ENCODE measurements at regions not wholly inside any gene's neighbourhood (a gene's known extent, or its start where the extent isn't known, plus 50 kb on each side); places are given as distances from the start of the nearest gene placed in this dataset.

- no peak overlapping the region for H3K27ac ChIP-seq (ENCODE audit: low read depth, low read length)
- no peaks in the 10 kb centered on the region for H3K27me3 ChIP-seq (ENCODE audit: control insufficient read depth, insufficient read depth, low read length)
- no peak overlapping the region for H3K4me3 ChIP-seq (ENCODE audit: low read depth, low read length)
- H3K9me3 ChIP-seq (ENCODE audit: control insufficient read depth, insufficient read depth, low read length), result no peaks in the 10 kb centered on the region
- no peaks in the 10 kb centered on the region for H3K4me1 ChIP-seq (ENCODE audit: control insufficient read depth, insufficient read depth, low read length)
- no peaks in the 10 kb centered on the region for H3K36me3 ChIP-seq (ENCODE audit: control insufficient read depth, insufficient read depth, low read length)
- no peak overlapping the region for H3K9ac ChIP-seq (ENCODE audit: low read depth, low read length)
Measured at GRCh38 chr16:88314991-88315542, 67.7 kb upstream of the ZNF469 start.

- Histone ChIP-seq H3K4me1 (ENCODE audit: control insufficient read depth, insufficient read depth, low read length) (no peaks in the 10 kb centered on the region), H3K9ac (ENCODE audit: low read depth, low read length) (no peak overlapping the region), H3K9me3 (ENCODE audit: control insufficient read depth, insufficient read depth, low read length) (no peaks in the 10 kb centered on the region), H3K27me3 (ENCODE audit: control insufficient read depth, insufficient read depth, low read length) (no peaks in the 10 kb centered on the region), H3K4me3 (ENCODE audit: low read depth, low read length) (no peak overlapping the region), H3K36me3 (ENCODE audit: control insufficient read depth, insufficient read depth, low read length) (no peaks in the 10 kb centered on the region), H3K27ac (ENCODE audit: low read depth, low read length) (no peak overlapping the region)
Measured at GRCh38 chr16:88315543-88316105, 67.1 kb upstream of the ZNF469 start.

GRCh38 chr16:88316151-88316550 lies 66.6 kb upstream of the ZNF469 start:
- no peak overlapping the region for H3K27ac ChIP-seq (ENCODE audit: low read depth, low read length)
- no peak overlapping the region for H3K4me3 ChIP-seq (ENCODE audit: low read depth, low read length)
- H3K27me3 ChIP-seq (ENCODE audit: control insufficient read depth, insufficient read depth, low read length), result no peaks in the 10 kb centered on the region
- H3K4me1 ChIP-seq (ENCODE audit: control insufficient read depth, insufficient read depth, low read length), result no peaks in the 10 kb centered on the region
- H3K9ac ChIP-seq (ENCODE audit: low read depth, low read length), result no peak overlapping the region
- no peaks in the 10 kb centered on the region for H3K9me3 ChIP-seq (ENCODE audit: control insufficient read depth, insufficient read depth, low read length)
- H3K36me3 ChIP-seq (ENCODE audit: control insufficient read depth, insufficient read depth, low read length), result no peaks in the 10 kb centered on the region

GRCh38 chr16:88316941-88317612 lies 65.7 kb upstream of the ZNF469 start:
- H3K9ac ChIP-seq (ENCODE audit: low read depth, low read length), result no peak overlapping the region
- no peaks in the 10 kb centered on the region for H3K9me3 ChIP-seq (ENCODE audit: control insufficient read depth, insufficient read depth, low read length)
- H3K4me3 ChIP-seq (ENCODE audit: low read depth, low read length), result no peak overlapping the region
- no peaks in the 10 kb centered on the region for H3K4me1 ChIP-seq (ENCODE audit: control insufficient read depth, insufficient read depth, low read length)
- no peaks in the 10 kb centered on the region for H3K36me3 ChIP-seq (ENCODE audit: control insufficient read depth, insufficient read depth, low read length)
- no peak overlapping the region for H3K27ac ChIP-seq (ENCODE audit: low read depth, low read length)
- H3K27me3 ChIP-seq (ENCODE audit: control insufficient read depth, insufficient read depth, low read length), result no peaks in the 10 kb centered on the region

GRCh38 chr16:88317613-88317965 lies 65.2 kb upstream of the ZNF469 start:
- H3K9ac ChIP-seq (ENCODE audit: low read depth, low read length), result no peak overlapping the region
- H3K36me3 ChIP-seq (ENCODE audit: control insufficient read depth, insufficient read depth, low read length), result no peaks in the 10 kb centered on the region
- no peak overlapping the region for H3K4me3 ChIP-seq (ENCODE audit: low read depth, low read length)
- H3K9me3 ChIP-seq (ENCODE audit: control insufficient read depth, insufficient read depth, low read length), result no peaks in the 10 kb centered on the region
- H3K27me3 ChIP-seq (ENCODE audit: control insufficient read depth, insufficient read depth, low read length), result no peaks in the 10 kb centered on the region
- no peaks in the 10 kb centered on the region for H3K4me1 ChIP-seq (ENCODE audit: control insufficient read depth, insufficient read depth, low read length)
- H3K27ac ChIP-seq (ENCODE audit: low read depth, low read length), result no peak overlapping the region

- no peak overlapping the region for H3K27ac ChIP-seq (ENCODE audit: low read depth, low read length)
- H3K9ac ChIP-seq (ENCODE audit: low read depth, low read length), result no peak overlapping the region
- H3K4me1 ChIP-seq (ENCODE audit: control insufficient read depth, insufficient read depth, low read length), result no peaks in the 10 kb centered on the region
- no peaks in the 10 kb centered on the region for H3K9me3 ChIP-seq (ENCODE audit: control insufficient read depth, insufficient read depth, low read length)
- H3K27me3 ChIP-seq (ENCODE audit: control insufficient read depth, insufficient read depth, low read length), result no peaks in the 10 kb centered on the region
- H3K36me3 ChIP-seq (ENCODE audit: control insufficient read depth, insufficient read depth, low read length), result no peaks in the 10 kb centered on the region
- H3K4me3 ChIP-seq (ENCODE audit: low read depth, low read length), result no peak overlapping the region
Measured at GRCh38 chr16:88318051-88318450, 64.7 kb upstream of the ZNF469 start.

GRCh38 chr16:88318521-88318920 lies 64.2 kb upstream of the ZNF469 start:
- no peak overlapping the region for H3K4me3 ChIP-seq (ENCODE audit: low read depth, low read length)
- no peaks in the 10 kb centered on the region for H3K27me3 ChIP-seq (ENCODE audit: control insufficient read depth, insufficient read depth, low read length)
- H3K27ac ChIP-seq (ENCODE audit: low read depth, low read length), result no peak overlapping the region
- no peak overlapping the region for H3K9ac ChIP-seq (ENCODE audit: low read depth, low read length)
- H3K4me1 ChIP-seq (ENCODE audit: control insufficient read depth, insufficient read depth, low read length), result no peaks in the 10 kb centered on the region
- H3K9me3 ChIP-seq (ENCODE audit: control insufficient read depth, insufficient read depth, low read length), result no peaks in the 10 kb centered on the region
- no peaks in the 10 kb centered on the region for H3K36me3 ChIP-seq (ENCODE audit: control insufficient read depth, insufficient read depth, low read length)

GRCh38 chr16:88319116-88319965 lies 63.4 kb upstream of the ZNF469 start:
- no peak overlapping the region for H3K4me3 ChIP-seq (ENCODE audit: low read depth, low read length)
- no peaks in the 10 kb centered on the region for H3K4me1 ChIP-seq (ENCODE audit: control insufficient read depth, insufficient read depth, low read length)
- no peak overlapping the region for H3K27ac ChIP-seq (ENCODE audit: low read depth, low read length)
- no peak overlapping the region for H3K9ac ChIP-seq (ENCODE audit: low read depth, low read length)
- no peaks in the 10 kb centered on the region for H3K36me3 ChIP-seq (ENCODE audit: control insufficient read depth, insufficient read depth, low read length)
- H3K9me3 ChIP-seq (ENCODE audit: control insufficient read depth, insufficient read depth, low read length), result no peaks in the 10 kb centered on the region
- H3K27me3 ChIP-seq (ENCODE audit: control insufficient read depth, insufficient read depth, low read length), result no peaks in the 10 kb centered on the region

GRCh38 chr16:88320947-88321634 lies 61.7 kb upstream of the ZNF469 start:
- no peak overlapping the region for H3K4me3 ChIP-seq (ENCODE audit: low read depth, low read length)
- no peaks in the 10 kb centered on the region for H3K9me3 ChIP-seq (ENCODE audit: control insufficient read depth, insufficient read depth, low read length)
- no peaks in the 10 kb centered on the region for H3K4me1 ChIP-seq (ENCODE audit: control insufficient read depth, insufficient read depth, low read length)
- H3K27me3 ChIP-seq (ENCODE audit: control insufficient read depth, insufficient read depth, low read length), result no peaks in the 10 kb centered on the region
- H3K9ac ChIP-seq (ENCODE audit: low read depth, low read length), result no peak overlapping the region
- no peak overlapping the region for H3K27ac ChIP-seq (ENCODE audit: low read depth, low read length)
- no peaks in the 10 kb centered on the region for H3K36me3 ChIP-seq (ENCODE audit: control insufficient read depth, insufficient read depth, low read length)

- H3K27ac ChIP-seq (ENCODE audit: low read depth, low read length), result no peak overlapping the region
- H3K4me3 ChIP-seq (ENCODE audit: low read depth, low read length), result no peak overlapping the region
- H3K4me1 ChIP-seq (ENCODE audit: control insufficient read depth, insufficient read depth, low read length), result no peaks in the 10 kb centered on the region
- H3K9ac ChIP-seq (ENCODE audit: low read depth, low read length), result no peak overlapping the region
- no peaks in the 10 kb centered on the region for H3K9me3 ChIP-seq (ENCODE audit: control insufficient read depth, insufficient read depth, low read length)
- no peaks in the 10 kb centered on the region for H3K27me3 ChIP-seq (ENCODE audit: control insufficient read depth, insufficient read depth, low read length)
- no peaks in the 10 kb centered on the region for H3K36me3 ChIP-seq (ENCODE audit: control insufficient read depth, insufficient read depth, low read length)
Measured at GRCh38 chr16:88321635-88322499, 60.9 kb upstream of the ZNF469 start.
